Body of pancreas (tissue), 4 donors: ENCODE measurements at regions not wholly inside any gene's neighbourhood (a gene's known extent, or its start where the extent isn't known, plus 50 kb on each side); places are given as distances from the start of the nearest gene placed in this dataset.

ENCODE experiments used
- ATAC-seq: fragments of 150-250 bp; one replicate; pipeline ENCODE4 v1.9.1; 2016
- DNase-seq, 4 donors: peaks; one replicate each; pipeline ENCODE4 v3.0.0-alpha.2; 2019
- H3K27ac ChIP-seq, 4 donors: fragments of 200-600 bp; sonication (generic); 1 replicate in 3 of 4; 2 replicates in 1 of 4; pipeline versions ENCODE4 v1.5.1 to v1.6.1; 2016 to 2019; ENCODE audit warnings: mild to moderate bottlenecking in 1 of 4, mixed read lengths in 1 of 4, moderate library complexity in 1 of 4
- H3K27me3 ChIP-seq, 2 donors: fragments of 200-600 bp; sonication (generic); one replicate each; pipeline ENCODE4 v1.6.0; 2016; ENCODE audit warnings: mild to moderate bottlenecking in 1 of 2
- H3K36me3 ChIP-seq, 2 donors: fragments of 200-600 bp; sonication (generic); replicated peaks in 1 of 2; 2 replicates each; pipeline ENCODE4 v1.5.1; 2016; ENCODE audit warnings: low read depth in 2 of 2; ENCODE audit not compliant: insufficient read depth in 1 of 2
- H3K4me1 ChIP-seq: fragments of 200-600 bp; sonication (generic); one replicate; pipeline ENCODE4 v1.6.0; 2016
- H3K4me3 ChIP-seq, 2 donors: fragments of 200-600 bp; sonication (generic); 1 replicate in 1 of 2; 2 replicates in 1 of 2; pipeline ENCODE4 v1.5.1; 2016 to 2019
- H3K9me3 ChIP-seq, 3 donors: fragments of 200-600 bp; sonication (generic); 1 replicate in 2 of 3; 2 replicates in 1 of 3; pipeline ENCODE4 v1.5.1; 2016
- POLR2A ChIP-seq, 3 donors: fragments of 450-650 bp; IDR thresholded peaks; one replicate each; pipeline ENCODE4 v1.6.1; 2016; ENCODE audit warnings: antibody characterized with exemption in 3 of 3, mild to moderate bottlenecking in 2 of 3
- WGBS, 2 donors: methylation state at CpG; one replicate each; pipeline ENCODE4 v1.1.5; 2017; 5-methylcytosine and 5-hydroxymethylcytosine counted together
- intact Hi-C: fragments of 100-400 bp; cut with DNase I; formaldehyde crosslinking; loops from one replicate; pipeline ENCODE4 v1.15.1; 2023
- TF ChIP-seq, protein P1 (sequence below), 7 experiments: fragments of 450-650 bp in 4 of 7; fragments of 200-600 bp in 3 of 7; sonication (generic) in 3 of 7; IDR thresholded peaks; one replicate each; pipeline ENCODE4 v1.5.1; 2016 to 2019; ENCODE audit warnings: antibody characterized with exemption in 7 of 7

DNA sequence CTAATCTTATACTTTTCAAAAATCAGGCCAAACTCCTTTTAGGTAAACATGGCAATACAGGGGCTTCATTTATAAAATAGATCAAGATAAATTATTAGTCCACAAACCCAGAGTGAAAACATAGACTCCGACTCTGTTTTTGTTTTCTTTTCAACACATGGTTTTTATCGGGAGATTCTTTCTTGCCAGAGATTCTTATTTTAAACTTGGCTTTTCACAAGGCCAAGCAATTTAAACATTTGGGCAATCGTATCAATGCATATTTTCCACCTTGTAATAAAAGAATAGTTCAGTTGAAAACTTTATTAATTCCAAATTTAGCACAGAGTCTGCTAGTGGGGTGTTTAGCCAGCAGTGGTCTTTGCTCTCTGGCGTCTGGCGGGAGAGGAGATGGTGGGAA lies 71.9 kb downstream of the SOX11 start:
- no peaks in the 10 kb centered on the region for H3K36me3 ChIP-seq
- no peak overlapping the region for H3K4me3 ChIP-seq
- no peak for TF ChIP-seq POLR2A (IDR thresholded peaks at IDR 0.05)
- TF ChIP-seq, protein P1, sequence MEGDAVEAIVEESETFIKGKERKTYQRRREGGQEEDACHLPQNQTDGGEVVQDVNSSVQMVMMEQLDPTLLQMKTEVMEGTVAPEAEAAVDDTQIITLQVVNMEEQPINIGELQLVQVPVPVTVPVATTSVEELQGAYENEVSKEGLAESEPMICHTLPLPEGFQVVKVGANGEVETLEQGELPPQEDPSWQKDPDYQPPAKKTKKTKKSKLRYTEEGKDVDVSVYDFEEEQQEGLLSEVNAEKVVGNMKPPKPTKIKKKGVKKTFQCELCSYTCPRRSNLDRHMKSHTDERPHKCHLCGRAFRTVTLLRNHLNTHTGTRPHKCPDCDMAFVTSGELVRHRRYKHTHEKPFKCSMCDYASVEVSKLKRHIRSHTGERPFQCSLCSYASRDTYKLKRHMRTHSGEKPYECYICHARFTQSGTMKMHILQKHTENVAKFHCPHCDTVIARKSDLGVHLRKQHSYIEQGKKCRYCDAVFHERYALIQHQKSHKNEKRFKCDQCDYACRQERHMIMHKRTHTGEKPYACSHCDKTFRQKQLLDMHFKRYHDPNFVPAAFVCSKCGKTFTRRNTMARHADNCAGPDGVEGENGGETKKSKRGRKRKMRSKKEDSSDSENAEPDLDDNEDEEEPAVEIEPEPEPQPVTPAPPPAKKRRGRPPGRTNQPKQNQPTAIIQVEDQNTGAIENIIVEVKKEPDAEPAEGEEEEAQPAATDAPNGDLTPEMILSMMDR (IDR thresholded peaks at IDR 0.05): no peak
- no peaks in the 10 kb centered on the region for H3K27me3 ChIP-seq
- intact Hi-C loops: no loop called here
- no peaks in the 10 kb centered on the region for H3K9me3 ChIP-seq
- ATAC-seq: no peak
- H3K27ac ChIP-seq: no peak overlapping the region
- DNase-seq: no peak
- H3K4me1 ChIP-seq: peaks cover 4% of the 10 kb centered on the region
- WGBS, 2 donors: 57 to 60% methylated on average over 5 of the region's 5 CpGs

DNA sequence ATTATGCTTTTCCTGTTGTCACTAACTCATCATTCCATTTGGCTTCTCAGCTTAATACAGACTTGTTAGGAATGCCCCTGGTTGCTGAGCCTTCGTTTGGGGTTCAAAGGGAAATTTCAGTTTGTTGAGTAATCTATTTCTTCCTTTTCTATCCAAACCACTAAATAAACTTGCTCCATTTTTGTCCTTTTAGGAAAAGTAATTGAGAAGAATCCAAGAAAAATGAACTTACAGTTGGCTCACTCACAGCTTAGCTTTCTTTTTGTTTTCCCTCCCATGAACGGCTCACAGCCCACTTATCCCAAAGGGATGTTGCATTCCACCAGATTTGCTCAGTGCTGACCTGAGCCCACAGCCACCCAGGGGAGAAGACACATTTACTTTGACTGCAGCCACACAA lies 73.9 kb downstream of the SOX11 start:
- Histone ChIP-seq H3K4me1 (peaks cover 4% of the 10 kb centered on the region), H3K27me3 (no peaks in the 10 kb centered on the region), H3K27ac (peak overlapping the region in 2 of 4 donors; percentile 32 to 50), H3K36me3 (no peaks in the 10 kb centered on the region), H3K9me3 (no peaks in the 10 kb centered on the region), H3K4me3 (no peak overlapping the region)
- no peak for TF ChIP-seq POLR2A (IDR thresholded peaks at IDR 0.05)
- TF ChIP-seq, protein P1 (IDR thresholded peaks at IDR 0.05): no peak
- DNase-seq (no peak), ATAC-seq (no peak)
- intact Hi-C loops: no loop called here
- WGBS, 2 donors: 13 to 19% methylated on average over 2 of the region's 2 CpGs

DNA sequence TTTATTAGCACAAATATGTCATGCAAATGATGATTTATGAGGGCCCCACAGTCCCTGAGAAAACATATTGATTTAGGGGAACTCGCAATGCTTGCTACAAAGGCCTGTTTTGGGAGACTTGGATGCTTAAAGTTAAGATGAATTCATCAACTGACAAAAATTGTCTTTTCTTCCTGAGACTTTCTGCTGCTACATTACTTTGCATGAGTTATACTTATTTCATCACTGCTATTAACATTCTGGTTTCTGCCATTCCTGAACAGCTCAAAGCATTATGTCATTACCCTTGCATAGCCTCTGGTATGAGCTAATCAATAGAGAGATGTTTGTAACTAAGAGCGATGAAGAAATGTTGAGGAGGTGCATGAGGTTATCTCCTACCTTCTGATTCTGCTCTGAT lies 74.4 kb downstream of the SOX11 start:
- 20 to 37% methylated on average over 2 of the region's 2 CpGs for WGBS, 2 donors
- TF ChIP-seq POLR2A (IDR thresholded peaks at IDR 0.05): no peak
- TF ChIP-seq, protein P1 (IDR thresholded peaks at IDR 0.05): no peak
- H3K36me3 ChIP-seq: no peaks in the 10 kb centered on the region
- H3K4me1 ChIP-seq: peaks cover 4% of the 10 kb centered on the region
- H3K27me3 ChIP-seq: no peaks in the 10 kb centered on the region
- peak overlapping the region in 2 of 4 donors; percentile 32 to 50 for H3K27ac ChIP-seq
- intact Hi-C loops: no loop called here
- ATAC-seq (peak; percentile 86), DNase-seq (no peak)
- H3K4me3 ChIP-seq: no peak overlapping the region
- no peaks in the 10 kb centered on the region for H3K9me3 ChIP-seq

DNA sequence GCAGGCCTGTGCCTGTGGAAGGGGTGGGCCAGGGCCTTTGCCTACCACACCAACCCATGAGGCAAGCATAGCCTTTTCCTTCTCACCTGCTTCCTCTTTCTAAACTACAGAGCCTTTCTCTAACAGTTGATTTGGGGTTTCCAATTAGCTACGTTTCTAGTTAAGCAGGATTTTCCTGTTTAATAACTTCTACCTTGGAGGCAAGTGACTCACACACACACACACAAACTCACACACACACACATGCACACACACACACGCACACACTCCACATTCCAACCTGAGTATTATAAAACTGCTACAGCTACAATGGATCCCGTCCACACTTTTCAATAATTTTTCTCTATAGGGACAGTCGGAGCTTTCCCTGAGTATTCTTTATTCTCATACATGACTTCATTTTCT lies 84.9 kb downstream of the SOX11 start:
- TF ChIP-seq, protein P1 (IDR thresholded peaks at IDR 0.05): no peak
- no peak for TF ChIP-seq POLR2A (IDR thresholded peaks at IDR 0.05)
- no peak overlapping the region for H3K27ac ChIP-seq
- H3K4me3 ChIP-seq: no peak overlapping the region
- intact Hi-C loops: no loop called here
- no peaks in the 10 kb centered on the region for H3K36me3 ChIP-seq
- no peaks in the 10 kb centered on the region for H3K4me1 ChIP-seq
- H3K27me3 ChIP-seq: no peaks in the 10 kb centered on the region
- no peaks in the 10 kb centered on the region for H3K9me3 ChIP-seq
- ATAC-seq: peak; percentile 74
- peak; percentile 39 to 50 (median 46) for DNase-seq
- WGBS, 2 donors: 24 to 28% methylated on average over 4 of the region's 4 CpGs

DNA sequence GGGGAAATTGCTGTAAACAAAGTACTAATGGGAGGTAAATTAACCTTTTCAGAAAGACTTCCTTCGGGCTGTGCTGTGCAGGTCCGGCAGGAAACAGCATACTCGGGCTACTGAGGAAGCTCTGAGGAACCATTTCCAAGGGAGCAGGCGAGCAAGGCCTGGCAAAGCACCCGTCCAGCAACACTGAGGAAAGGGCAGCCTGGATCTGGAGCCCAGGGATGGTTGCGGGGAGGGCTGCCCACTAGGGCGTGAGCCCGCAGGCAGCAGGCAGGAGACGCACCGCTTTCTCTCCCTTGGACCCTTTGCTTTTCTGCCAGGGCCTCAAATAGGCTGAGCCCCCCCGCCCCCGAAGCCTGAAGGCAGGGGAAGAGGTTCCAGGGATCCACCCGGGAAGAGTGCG lies 89.5 kb downstream of the SOX11 start:
- ATAC-seq (no peak), DNase-seq (no peak)
- WGBS, 2 donors: 73 to 83% methylated on average over 13 to 14 of the region's 14 CpGs

More for the DNA sequence above, 89.5 kb downstream of the SOX11 start:
- no peak overlapping the region for H3K27ac ChIP-seq
- H3K4me1 ChIP-seq: no peaks in the 10 kb centered on the region
- no peaks in the 10 kb centered on the region for H3K27me3 ChIP-seq
- no peak for TF ChIP-seq POLR2A (IDR thresholded peaks at IDR 0.05)
- TF ChIP-seq, protein P1 (IDR thresholded peaks at IDR 0.05): no peak
- intact Hi-C loops: no loop called here
- H3K4me3 ChIP-seq: no peak overlapping the region
- H3K36me3 ChIP-seq: no peaks in the 10 kb centered on the region
- H3K9me3 ChIP-seq: no peaks in the 10 kb centered on the region
